Panc1 (cell line): ENCODE measurements at regions not wholly inside any gene's neighbourhood (a gene's known extent, or its start where the extent isn't known, plus 50 kb on each side); places are given as distances from the start of the nearest gene placed in this dataset.

Source experiments
- ATAC-seq: fragments of 200-7000 bp; cut with Tn5 transposase; 2 replicates; pipeline ENCODE4 v1.9.1; 2020; ENCODE audit warnings: mild to moderate bottlenecking, moderate library complexity
- BruUV-seq: library from RNA; stranded (reverse); fragments of 400-500 nt; replicated peaks from 2 replicates; lab custom pipeline; 2021; lab: Mats Ljungman, UMichigan
- CTCF ChIA-PET: fragments of 300-600 bp; sonication (Branson Sonifier 250); formaldehyde crosslinking; loops from one replicate; lab custom pipeline; 2022; ENCODE audit warnings: antibody characterized with exemption; lab: Charles Lee
- POLR2A ChIA-PET: fragments of 300-600 bp; sonication (Branson Sonifier 250); formaldehyde crosslinking; loops from one replicate; lab custom pipeline; 2022; ENCODE audit warnings: antibody characterized with exemption; lab: Charles Lee
- DNase-seq: peaks from one replicate; pipeline ENCODE4 v3.0.0-alpha.2; 2010; ENCODE audit warnings: low read depth, low spot score
- H3K27ac ChIP-seq: 2 replicates; pipeline ENCODE4 v1.5.1; 2011; ENCODE audit warnings: mild to moderate bottlenecking, low read length, inconsistent platforms
- H3K27me3 ChIP-seq: fragments of 200-500 bp; sonication (Bioruptor generic); 2 replicates; pipeline ENCODE4 v1.6.0; 2014; ENCODE audit warnings: low read length, inconsistent platforms; ENCODE audit not compliant: control insufficient read depth, insufficient read depth
- H3K36me3 ChIP-seq: fragments of 200-500 bp; sonication (Bioruptor generic); 2 replicates; pipeline ENCODE4 v1.5.1; 2014; ENCODE audit warnings: inconsistent platforms, mild to moderate bottlenecking, low read length, moderate library complexity; ENCODE audit not compliant: control insufficient read depth, insufficient read depth
- H3K4me1 ChIP-seq: 2 replicates; pipeline ENCODE4 v1.5.1; 2011; ENCODE audit warnings: inconsistent platforms, mild to moderate bottlenecking, low read length, moderate library complexity; ENCODE audit not compliant: control insufficient read depth, insufficient read depth
- H3K4me3 ChIP-seq, 2 experiments: 2 replicates each; pipeline ENCODE4 v1.5.1; 2011 to 2012; ENCODE audit warnings: low read depth in 2 of 2, low read length in 2 of 2, mild to moderate bottlenecking in 2 of 2, inconsistent platforms in 1 of 2, moderate library complexity in 1 of 2
- H3K9me3 ChIP-seq: fragments of 200-500 bp; sonication (Bioruptor generic); 2 replicates; pipeline ENCODE4 v1.5.1; 2014; ENCODE audit warnings: low read depth, mild to moderate bottlenecking, inconsistent platforms, low read length, moderate library complexity; ENCODE audit not compliant: control insufficient read depth, insufficient read depth
- POLR2AphosphoS5 ChIP-seq: IDR thresholded peaks from 2 replicates; pipeline ENCODE4 v1.6.1; 2012; ENCODE audit warnings: mild to moderate bottlenecking, low read depth, low read length, moderate library complexity
- REST ChIP-seq, 2 experiments: IDR thresholded peaks; 2 replicates each; pipeline ENCODE4 v1.6.1; 2011 to 2012; ENCODE audit warnings: low read depth in 2 of 2, control low read depth in 1 of 2, low read length in 1 of 2, mild to moderate bottlenecking in 1 of 2, moderate library complexity in 1 of 2; ENCODE audit not compliant: insufficient read depth in 1 of 2
- SIN3A ChIP-seq: IDR thresholded peaks from 2 replicates; pipeline ENCODE4 v1.6.1; 2012; ENCODE audit warnings: low read depth, mild to moderate bottlenecking, low read length, moderate library complexity, borderline replicate concordance; ENCODE audit not compliant: insufficient read depth
- TCF7L2 ChIP-seq: IDR thresholded peaks from 2 replicates; pipeline ENCODE4 v1.6.1; 2011; ENCODE audit warnings: mild to moderate bottlenecking, low read depth, low read length, inconsistent platforms
- in situ Hi-C: cut with HindIII; loops from 2 replicates; pipeline ENCODE4 v1.10.0; 2016; ENCODE audit warnings: low sequenced_read_pairs, low pct_unique_long_range_greater_than_20kb
- intact Hi-C: fragments of 100-400 bp; cut with micrococcal nuclease; formaldehyde crosslinking; loops from one replicate; pipeline ENCODE4 v1.10.0; 2022; ENCODE audit not compliant: unreplicated experiment
- TF ChIP-seq, protein P1 (sequence below): fragments of 450-650 bp; IDR thresholded peaks from 2 replicates; pipeline ENCODE4 v1.5.1; 2017; ENCODE audit warnings: mild to moderate bottlenecking

- no peaks in the 10 kb centered on the region for H3K36me3 ChIP-seq
- in situ Hi-C loops (no loop called here), intact Hi-C loops (no loop called here)
- no peak overlapping the region for H3K27ac ChIP-seq
- ATAC-seq (no peak), DNase-seq (no peak)
- CTCF ChIA-PET: no interaction called here
- no peaks in the 10 kb centered on the region for H3K4me1 ChIP-seq
- BruUV-seq: no TSS peak
- POLR2A ChIA-PET: no interaction called here
- TF ChIP-seq SIN3A (no peak), POLR2AphosphoS5 (no peak), REST (IDR thresholded peaks at IDR 0.05; ENCODE audit: insufficient read depth in 1 of 2, low read depth in 2 of 2, low read length in 1 of 2) (no peak), TCF7L2 (no peak)
- TF ChIP-seq, protein P1, sequence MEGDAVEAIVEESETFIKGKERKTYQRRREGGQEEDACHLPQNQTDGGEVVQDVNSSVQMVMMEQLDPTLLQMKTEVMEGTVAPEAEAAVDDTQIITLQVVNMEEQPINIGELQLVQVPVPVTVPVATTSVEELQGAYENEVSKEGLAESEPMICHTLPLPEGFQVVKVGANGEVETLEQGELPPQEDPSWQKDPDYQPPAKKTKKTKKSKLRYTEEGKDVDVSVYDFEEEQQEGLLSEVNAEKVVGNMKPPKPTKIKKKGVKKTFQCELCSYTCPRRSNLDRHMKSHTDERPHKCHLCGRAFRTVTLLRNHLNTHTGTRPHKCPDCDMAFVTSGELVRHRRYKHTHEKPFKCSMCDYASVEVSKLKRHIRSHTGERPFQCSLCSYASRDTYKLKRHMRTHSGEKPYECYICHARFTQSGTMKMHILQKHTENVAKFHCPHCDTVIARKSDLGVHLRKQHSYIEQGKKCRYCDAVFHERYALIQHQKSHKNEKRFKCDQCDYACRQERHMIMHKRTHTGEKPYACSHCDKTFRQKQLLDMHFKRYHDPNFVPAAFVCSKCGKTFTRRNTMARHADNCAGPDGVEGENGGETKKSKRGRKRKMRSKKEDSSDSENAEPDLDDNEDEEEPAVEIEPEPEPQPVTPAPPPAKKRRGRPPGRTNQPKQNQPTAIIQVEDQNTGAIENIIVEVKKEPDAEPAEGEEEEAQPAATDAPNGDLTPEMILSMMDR: no peak
- H3K4me3 ChIP-seq: no peak overlapping the region
- H3K9me3 ChIP-seq: no peaks in the 10 kb centered on the region
- no peaks in the 10 kb centered on the region for H3K27me3 ChIP-seq
Measured at GRCh38 chr10:59018977-59019376, 157.5 kb upstream of the PHYHIPL start.

DNA sequence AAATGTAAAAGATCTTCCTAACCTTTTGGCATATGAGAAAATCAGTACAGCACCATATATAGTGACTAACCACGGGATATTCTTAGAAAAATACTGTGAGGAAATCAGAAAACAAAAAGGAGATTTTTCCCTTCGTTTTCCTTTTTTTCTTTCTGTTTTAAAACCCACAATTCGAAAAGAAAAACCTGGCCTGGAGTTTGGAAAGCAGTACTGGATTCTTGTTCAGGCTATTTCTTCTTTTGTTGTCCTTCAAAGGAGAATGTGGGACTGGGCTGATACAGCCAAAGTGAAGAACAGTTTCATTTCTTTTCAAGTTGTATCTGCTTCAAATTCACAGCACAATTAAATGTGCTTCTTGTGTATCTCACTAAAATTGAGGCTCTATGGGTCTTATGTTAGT lies 156.8 kb upstream of the PHYHIPL start:
- intact Hi-C loops (no loop called here), in situ Hi-C loops (no loop called here)
- H3K27me3 ChIP-seq: no peaks in the 10 kb centered on the region
- ATAC-seq (no peak), DNase-seq (no peak)
- H3K4me1 ChIP-seq: no peaks in the 10 kb centered on the region
- H3K36me3 ChIP-seq: no peaks in the 10 kb centered on the region
- BruUV-seq: no TSS peak
- ChIA-PET CTCF (no interaction called here), POLR2A (no interaction called here)
- TF ChIP-seq POLR2AphosphoS5 (no peak), TCF7L2 (no peak), REST (IDR thresholded peaks at IDR 0.05; ENCODE audit: insufficient read depth in 1 of 2, low read depth in 2 of 2, low read length in 1 of 2) (no peak)
- H3K4me3 ChIP-seq: no peak overlapping the region
- H3K9me3 ChIP-seq: no peaks in the 10 kb centered on the region
- H3K27ac ChIP-seq: no peak overlapping the region
